Keratinocyte (primary cell): ENCODE measurements at regions not wholly inside any gene's neighbourhood (a gene's known extent, or its start where the extent isn't known, plus 50 kb on each side); places are given as distances from the start of the nearest gene placed in this dataset.

ENCODE experiments used
- DNase-seq: peaks from one replicate; pipeline ENCODE4 v3.0.0-alpha.2; 2011; ENCODE audit warnings: low read depth, missing footprints, low spot score
- FAIRE-seq: peaks from 2 replicates; lab custom pipeline; 2011; peaks lifted over from hg19 to GRCh38; lab: Jason Lieb, UNC
- H2AFZ ChIP-seq: 2 replicates; pipeline ENCODE4 v1.6.0; 2012; ENCODE audit warnings: low read length, control low read depth, inconsistent platforms; ENCODE audit not compliant: control insufficient read depth
- H3K27ac ChIP-seq: 2 replicates; pipeline ENCODE4 v1.5.1; 2011; ENCODE audit warnings: low read length; ENCODE audit not compliant: control insufficient read depth, insufficient read depth
- H3K27me3 ChIP-seq: 3 replicates; pipeline ENCODE4 v1.6.0; 2011; ENCODE audit warnings: low read length; ENCODE audit not compliant: control insufficient read depth, insufficient read depth; ENCODE audit errors: extremely low read depth
- H3K36me3 ChIP-seq, 2 experiments: 2 replicates in 1 of 2; 3 replicates in 1 of 2; pipeline ENCODE4 v1.5.1; 2011; ENCODE audit warnings: low read length in 2 of 2, mild to moderate bottlenecking in 1 of 2; ENCODE audit not compliant: control insufficient read depth in 2 of 2, insufficient read depth in 2 of 2; ENCODE audit errors: extremely low read depth in 1 of 2
- H3K4me1 ChIP-seq: 3 replicates; pipeline ENCODE4 v1.5.1; 2011; ENCODE audit warnings: low read length; ENCODE audit not compliant: control insufficient read depth, insufficient read depth; ENCODE audit errors: extremely low read depth
- H3K4me2 ChIP-seq: 3 replicates; pipeline ENCODE4 v1.6.0; 2011; ENCODE audit warnings: low read depth, low read length; ENCODE audit not compliant: control insufficient read depth, insufficient read depth; ENCODE audit errors: extremely low read depth
- H3K4me3 ChIP-seq, 3 experiments: fragments of 200-600 bp in 1 of 3; sonication (generic) in 1 of 3; 2 replicates in 2 of 3; 3 replicates in 1 of 3; pipeline ENCODE4 v1.5.1; 2011 to 2016; ENCODE audit warnings: low read length in 3 of 3, mild to moderate bottlenecking in 3 of 3, control low read depth in 2 of 3, inconsistent platforms in 1 of 3, low read depth in 1 of 3, mixed read lengths in 1 of 3, mixed run types in 1 of 3, moderate library complexity in 1 of 3; ENCODE audit not compliant: control insufficient read depth in 2 of 3, insufficient read depth in 2 of 3; ENCODE audit errors: extremely low read depth in 1 of 3
- H3K79me2 ChIP-seq: 2 replicates; pipeline ENCODE4 v1.6.0; 2012; ENCODE audit warnings: low read length; ENCODE audit not compliant: control insufficient read depth, insufficient read depth
- H3K9ac ChIP-seq: 3 replicates; pipeline ENCODE4 v1.6.0; 2011; ENCODE audit warnings: low read length; ENCODE audit not compliant: control insufficient read depth, insufficient read depth; ENCODE audit errors: extremely low read depth
- H3K9me1 ChIP-seq: 3 replicates; pipeline ENCODE4 v1.6.0; 2011; ENCODE audit warnings: low read length; ENCODE audit not compliant: control insufficient read depth, insufficient read depth; ENCODE audit errors: extremely low read depth
- H3K9me3 ChIP-seq: 2 replicates; pipeline ENCODE4 v1.5.1; 2012; ENCODE audit warnings: low read depth, low read length; ENCODE audit not compliant: control insufficient read depth
- H4K20me1 ChIP-seq: 3 replicates; pipeline ENCODE4 v1.6.0; 2011; ENCODE audit warnings: low read length; ENCODE audit not compliant: control insufficient read depth, insufficient read depth; ENCODE audit errors: extremely low read depth
- EZH2 ChIP-seq: IDR thresholded peaks from one replicate; pipeline ENCODE4 v1.6.1; 2012; ENCODE audit warnings: inconsistent platforms, mild to moderate bottlenecking, low read length, moderate library complexity
- dilution Hi-C: fragments of 300-500 bp; cut with MboI; formaldehyde crosslinking; loops from one replicate; pipeline ENCODE4 v1.7.0; 2020; ENCODE audit warnings: low sequenced_read_pairs; ENCODE audit not compliant: extremely low pct_ligation_motif_present
- TF ChIP-seq, protein P1 (sequence below), 3 experiments: IDR thresholded peaks in 1 of 3; conservative IDR thresholded peaks in 1 of 3; optimal IDR thresholded peaks in 1 of 3; 2 replicates in 2 of 3; 3 replicates in 1 of 3; pipeline versions ENCODE3 to v1.5.1; 2011; ENCODE audit warnings: low read length in 3 of 3, mild to moderate bottlenecking in 3 of 3, moderate library complexity in 2 of 3, control low read depth in 1 of 3, inconsistent platforms in 1 of 3; ENCODE audit not compliant: insufficient read depth in 2 of 3; ENCODE audit errors: extremely low read depth in 1 of 3

DNA sequence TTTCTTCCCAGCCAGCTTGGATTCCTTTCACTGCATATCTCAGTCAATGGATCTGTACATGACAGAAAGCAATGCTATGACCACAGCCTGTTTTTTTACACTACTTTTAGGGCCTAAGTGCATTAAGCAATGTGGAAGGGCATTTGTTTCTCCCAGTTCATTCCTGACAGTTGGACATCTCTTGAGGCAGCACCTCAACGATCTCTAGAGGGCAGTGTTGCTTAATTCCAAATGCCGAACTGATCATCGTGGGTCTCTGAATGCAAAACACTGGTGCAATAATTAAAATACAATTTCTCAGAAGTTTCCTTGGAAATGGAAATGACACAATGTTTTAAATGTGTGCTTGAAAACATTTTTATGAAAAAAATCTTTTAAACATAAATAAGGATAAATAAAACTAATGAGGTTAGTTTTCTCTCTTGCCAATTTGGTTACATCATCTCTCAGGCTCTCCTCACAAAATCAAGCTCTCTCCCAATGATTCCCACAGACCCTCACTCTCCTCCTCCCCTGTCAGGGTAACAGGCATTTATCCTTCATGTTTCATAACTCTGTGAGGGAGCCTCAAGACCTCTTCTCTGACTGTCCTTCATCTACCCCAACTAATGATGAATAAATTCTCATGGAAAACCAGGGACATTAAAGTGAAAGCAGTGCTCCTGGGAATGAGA is 192.4 kb upstream of the SLC16A7 start:
- dilution Hi-C loops, result no loop called here
- peak overlapping the region in 1 of 3 experiments; percentile 32 for H3K4me3 ChIP-seq
- FAIRE-seq, result peak; percentile 77

DNA sequence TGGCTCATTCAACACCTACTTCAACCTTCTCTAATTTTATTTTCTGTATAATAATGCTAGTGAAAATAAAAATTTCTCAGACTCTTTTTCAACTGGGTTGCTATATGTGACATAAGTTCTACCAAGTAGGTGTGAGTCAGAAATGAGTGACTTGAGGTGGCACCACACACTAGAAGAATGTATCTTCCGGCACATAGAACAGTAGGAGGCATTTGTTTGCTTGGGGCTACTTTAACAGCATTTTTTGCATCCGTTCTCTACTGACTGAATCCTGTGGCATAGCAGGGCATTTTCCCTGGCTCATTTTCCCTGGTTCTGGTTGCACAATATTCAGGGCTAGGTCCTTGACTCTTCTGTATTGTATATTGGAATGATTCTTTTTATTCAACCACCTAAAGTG is 194.0 kb upstream of the SLC16A7 start:
- H3K27ac ChIP-seq, result no peak overlapping the region
- H3K36me3 ChIP-seq, result no peaks in the 10 kb centered on the region
- no peak overlapping the region for H2AFZ ChIP-seq
- H3K4me2 ChIP-seq, result no peak overlapping the region
- TF ChIP-seq, protein P1, sequence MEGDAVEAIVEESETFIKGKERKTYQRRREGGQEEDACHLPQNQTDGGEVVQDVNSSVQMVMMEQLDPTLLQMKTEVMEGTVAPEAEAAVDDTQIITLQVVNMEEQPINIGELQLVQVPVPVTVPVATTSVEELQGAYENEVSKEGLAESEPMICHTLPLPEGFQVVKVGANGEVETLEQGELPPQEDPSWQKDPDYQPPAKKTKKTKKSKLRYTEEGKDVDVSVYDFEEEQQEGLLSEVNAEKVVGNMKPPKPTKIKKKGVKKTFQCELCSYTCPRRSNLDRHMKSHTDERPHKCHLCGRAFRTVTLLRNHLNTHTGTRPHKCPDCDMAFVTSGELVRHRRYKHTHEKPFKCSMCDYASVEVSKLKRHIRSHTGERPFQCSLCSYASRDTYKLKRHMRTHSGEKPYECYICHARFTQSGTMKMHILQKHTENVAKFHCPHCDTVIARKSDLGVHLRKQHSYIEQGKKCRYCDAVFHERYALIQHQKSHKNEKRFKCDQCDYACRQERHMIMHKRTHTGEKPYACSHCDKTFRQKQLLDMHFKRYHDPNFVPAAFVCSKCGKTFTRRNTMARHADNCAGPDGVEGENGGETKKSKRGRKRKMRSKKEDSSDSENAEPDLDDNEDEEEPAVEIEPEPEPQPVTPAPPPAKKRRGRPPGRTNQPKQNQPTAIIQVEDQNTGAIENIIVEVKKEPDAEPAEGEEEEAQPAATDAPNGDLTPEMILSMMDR (optimal IDR thresholded peaks at IDR 0.05 in 1 of 3, IDR thresholded peaks at IDR 0.05 in 1 of 3, conservative IDR thresholded peaks at IDR 0.05 in 1 of 3; ENCODE audit: extremely low read depth in 1 of 3, insufficient read depth in 2 of 3, low read length in 3 of 3), result no peak
- no peak for TF ChIP-seq EZH2
- H3K27me3 ChIP-seq, result no peaks in the 10 kb centered on the region
- no peaks in the 10 kb centered on the region for H3K9me3 ChIP-seq
- H3K9ac ChIP-seq, result no peak overlapping the region
- H3K9me1 ChIP-seq, result no peaks in the 10 kb centered on the region
- no peaks in the 10 kb centered on the region for H3K79me2 ChIP-seq
- DNase-seq (no peak), FAIRE-seq (no peak)
- dilution Hi-C loops, result no loop called here
- H3K4me3 ChIP-seq, result no peak overlapping the region
- no peaks in the 10 kb centered on the region for H4K20me1 ChIP-seq
- no peaks in the 10 kb centered on the region for H3K4me1 ChIP-seq

More for the DNA sequence above, 192.4 kb upstream of the SLC16A7 start:
- no peak for TF ChIP-seq EZH2
- TF ChIP-seq, protein P1 (optimal IDR thresholded peaks at IDR 0.05 in 1 of 3, IDR thresholded peaks at IDR 0.05 in 1 of 3, conservative IDR thresholded peaks at IDR 0.05 in 1 of 3; ENCODE audit: extremely low read depth in 1 of 3, insufficient read depth in 2 of 3, low read length in 3 of 3), result peak; percentile 73 to 85 (median 83)
- Histone ChIP-seq H3K27me3 (no peaks in the 10 kb centered on the region), H3K79me2 (no peaks in the 10 kb centered on the region), H2AFZ (peak overlapping the region; percentile 68), H3K27ac (no peak overlapping the region), H3K9me3 (no peaks in the 10 kb centered on the region), H3K36me3 (no peaks in the 10 kb centered on the region), H3K9me1 (no peaks in the 10 kb centered on the region), H3K9ac (no peak overlapping the region), H3K4me2 (peak overlapping the region; percentile 54), H3K4me1 (no peaks in the 10 kb centered on the region), H4K20me1 (no peaks in the 10 kb centered on the region)
- DNase-seq, result no peak
